CD14-positive monocyte (primary cell): ENCODE measurements at regions not wholly inside any gene's neighbourhood (a gene's known extent, or its start where the extent isn't known, plus 50 kb on each side); places are given as distances from the start of the nearest gene placed in this dataset.
"Not testable (repeated sequence)": the region's sequence is repeated elsewhere in the genome, so short reads cannot be mapped to it uniquely, and the experiment has no call there.

Source experiments
- DNase-seq, 3 donors: peaks; one replicate each; pipeline ENCODE4 v3.0.0-alpha.2; 2011 to 2022
- H2AFZ ChIP-seq: 2 replicates; pipeline ENCODE4 v1.6.0; 2012; ENCODE audit warnings: mild to moderate bottlenecking, low read depth, low read length, inconsistent platforms; ENCODE audit not compliant: insufficient read depth, poor library complexity, severe bottlenecking
- H3K27ac ChIP-seq, 2 donors: 1 replicate in 1 of 2; 2 replicates in 1 of 2; pipeline ENCODE4 v1.5.1; 2012 to 2013; ENCODE audit warnings: low read length in 2 of 2, control low read depth in 1 of 2, inconsistent platforms in 1 of 2, low read depth in 1 of 2, mild to moderate bottlenecking in 1 of 2
- H3K27me3 ChIP-seq, 2 donors: one replicate each; pipeline versions ENCODE4 v1.6.0 to v1.6.1; 2011 to 2013; ENCODE audit warnings: low read length in 2 of 2; ENCODE audit not compliant: control insufficient read depth in 2 of 2, insufficient read depth in 2 of 2
- H3K36me3 ChIP-seq, 2 donors: replicated peaks in 1 of 2; 1 replicate in 1 of 2; 2 replicates in 1 of 2; pipeline versions ENCODE4 v1.5.1 to v1.6.1; 2012 to 2013; ENCODE audit warnings: low read length in 2 of 2, control low read depth in 1 of 2, inconsistent platforms in 1 of 2, mild to moderate bottlenecking in 1 of 2; ENCODE audit not compliant: insufficient read depth in 2 of 2, control insufficient read depth in 1 of 2
- H3K4me1 ChIP-seq, 2 donors: 1 replicate in 1 of 2; 2 replicates in 1 of 2; pipeline versions ENCODE4 v1.5.1 to v1.6.1; 2012 to 2013; ENCODE audit warnings: low read length in 2 of 2, control low read depth in 1 of 2, inconsistent platforms in 1 of 2, mild to moderate bottlenecking in 1 of 2, moderate library complexity in 1 of 2; ENCODE audit not compliant: insufficient read depth in 2 of 2, control insufficient read depth in 1 of 2
- H3K4me2 ChIP-seq: replicated peaks from 2 replicates; pipeline ENCODE3; 2012; ENCODE audit warnings: low read length, moderate library complexity, mild to moderate bottlenecking; ENCODE audit not compliant: poor library complexity, severe bottlenecking; ENCODE audit errors: extremely low read depth
- H3K4me3 ChIP-seq, 3 experiments: fragments of 200-600 bp in 1 of 3; sonication (generic) in 1 of 3; replicated peaks in 1 of 3; 1 replicate in 2 of 3; 2 replicates in 1 of 3; pipeline ENCODE4 v1.5.1; 2011 to 2013; ENCODE audit warnings: low read length in 3 of 3, mild to moderate bottlenecking in 3 of 3, control low read depth in 2 of 3, low read depth in 2 of 3, inconsistent platforms in 1 of 3, moderate library complexity in 1 of 3
- H3K79me2 ChIP-seq: 2 replicates; pipeline ENCODE4 v1.6.0; 2012; ENCODE audit warnings: mild to moderate bottlenecking, control low read depth, inconsistent platforms, low read length, moderate library complexity; ENCODE audit not compliant: insufficient read depth
- H3K9ac ChIP-seq: 2 replicates; pipeline ENCODE4 v1.6.0; 2017; ENCODE audit warnings: low read length, mild to moderate bottlenecking; ENCODE audit not compliant: insufficient read depth, poor library complexity, severe bottlenecking
- H3K9me3 ChIP-seq, 2 donors: replicated peaks in 1 of 2; 1 replicate in 1 of 2; 2 replicates in 1 of 2; pipeline versions ENCODE4 v1.5.1 to v1.6.1; 2012 to 2013; ENCODE audit warnings: low read length in 2 of 2, control low read depth in 1 of 2; ENCODE audit not compliant: control insufficient read depth in 1 of 2, insufficient read depth in 1 of 2
- H4K20me1 ChIP-seq: 2 replicates; pipeline ENCODE4 v1.6.0; 2012; ENCODE audit warnings: mild to moderate bottlenecking, low read length, control low read depth, moderate library complexity; ENCODE audit not compliant: insufficient read depth
- H3K27ac Mint-ChIP-seq, 7 donors: one replicate each; pipeline ENCODE4 v1.8.0; 2020; ENCODE audit warnings: mild to moderate bottlenecking in 7 of 7, mixed read lengths in 7 of 7, moderate library complexity in 6 of 7, inconsistent platforms in 2 of 7
- H3K27me3 Mint-ChIP-seq, 3 donors: one replicate each; pipeline ENCODE4 v1.8.0; 2021 to 2022; ENCODE audit warnings: low read depth in 3 of 3, mild to moderate bottlenecking in 3 of 3, mixed read lengths in 3 of 3, moderate library complexity in 3 of 3, inconsistent platforms in 1 of 3
- H3K36me3 Mint-ChIP-seq, 2 donors: one replicate each; pipeline ENCODE4 v1.8.0; 2020; ENCODE audit warnings: mixed read lengths in 2 of 2, inconsistent platforms in 1 of 2, mild to moderate bottlenecking in 1 of 2
- H3K4me1 Mint-ChIP-seq: one replicate; pipeline ENCODE4 v1.8.0; 2020; ENCODE audit warnings: mild to moderate bottlenecking, mixed read lengths
- H3K4me3 Mint-ChIP-seq, 2 donors: one replicate each; pipeline ENCODE4 v1.8.0; 2020; ENCODE audit warnings: mild to moderate bottlenecking in 2 of 2, mixed read lengths in 2 of 2, moderate library complexity in 1 of 2
- H3K9me3 Mint-ChIP-seq, 7 donors: one replicate each; pipeline ENCODE4 v1.8.0; 2020 to 2022; ENCODE audit warnings: mixed read lengths in 7 of 7, mild to moderate bottlenecking in 6 of 7, moderate library complexity in 6 of 7, inconsistent platforms in 2 of 7
- WGBS: methylation state at CpG from one replicate; pipeline ENCODE4 v1.1.5; 2013; ENCODE audit warnings: missing lambda C conversion rate; ENCODE audit not compliant: insufficient coverage; 5-methylcytosine and 5-hydroxymethylcytosine counted together
- intact Hi-C, 2 donors: fragments of 100-400 bp; cut with micrococcal nuclease; formaldehyde crosslinking; loops; one replicate each; pipeline versions ENCODE4 v1.15.0 to v1.15.1; 2023

- intact Hi-C loops, H3K79me2 ChIP-seq, DNase-seq, H4K20me1 ChIP-seq, H3K36me3 Mint-ChIP-seq, H3K27me3 ChIP-seq, H2AFZ ChIP-seq, H3K9me3 ChIP-seq, H3K9me3 Mint-ChIP-seq, H3K4me1 Mint-ChIP-seq, H3K4me3 Mint-ChIP-seq, H3K4me2 ChIP-seq, H3K27ac Mint-ChIP-seq, H3K4me3 ChIP-seq, H3K27me3 Mint-ChIP-seq, H3K27ac ChIP-seq, H3K9ac ChIP-seq, H3K36me3 ChIP-seq, H3K4me1 ChIP-seq: not testable (repeated sequence)
- no CpG with 5 or more reads among the region's 14 CpGs for WGBS
Measured at GRCh38 chr2:89584046-89584445, 892.6 kb downstream of the RPIA start.

- H3K9me3 Mint-ChIP-seq, H3K36me3 ChIP-seq, intact Hi-C loops, H4K20me1 ChIP-seq, H3K27ac ChIP-seq, H3K27me3 ChIP-seq, H3K79me2 ChIP-seq, H3K36me3 Mint-ChIP-seq, H3K4me1 Mint-ChIP-seq, H3K27me3 Mint-ChIP-seq, H3K4me1 ChIP-seq, H3K9me3 ChIP-seq, H3K9ac ChIP-seq, H3K27ac Mint-ChIP-seq, DNase-seq, H3K4me2 ChIP-seq: not testable (repeated sequence)
- Histone ChIP-seq H3K4me3 (peak overlapping the region in 1 of 3 experiments; percentile 51), H2AFZ (peak overlapping the region; percentile 43)
- peak overlapping the region in 1 of 2 donors; percentile 77 for H3K4me3 Mint-ChIP-seq
- no CpG with 5 or more reads among the region's 21 CpGs for WGBS
Measured at GRCh38 chr2:89584868-89585557, 893.5 kb downstream of the RPIA start.

GRCh38 chr2:89585558-89585920 lies 894.1 kb downstream of the RPIA start:
- not testable (repeated sequence) for H3K27ac Mint-ChIP-seq, DNase-seq, H3K27me3 Mint-ChIP-seq

GRCh38 chr2:89599843-89600242 lies 908.4 kb downstream of the RPIA start:
- H3K9me3 Mint-ChIP-seq, H3K36me3 Mint-ChIP-seq, H3K27ac ChIP-seq, H3K27me3 Mint-ChIP-seq, H2AFZ ChIP-seq, H3K27me3 ChIP-seq, intact Hi-C loops, H4K20me1 ChIP-seq, DNase-seq, H3K4me1 ChIP-seq, H3K79me2 ChIP-seq, H3K36me3 ChIP-seq, H3K4me3 ChIP-seq, H3K27ac Mint-ChIP-seq, H3K4me2 ChIP-seq, H3K9ac ChIP-seq, H3K4me1 Mint-ChIP-seq, H3K9me3 ChIP-seq, H3K4me3 Mint-ChIP-seq: not testable (repeated sequence)
- 84% methylated on average over 3 of the region's 4 CpGs for WGBS

More at GRCh38 chr2:89585558-89585920, 894.1 kb downstream of the RPIA start:
- H3K4me3 ChIP-seq, result peak overlapping the region in 2 of 3 experiments; percentile 12 to 51
- peak overlapping the region; percentile 43 for H2AFZ ChIP-seq
- H3K27ac ChIP-seq, H3K79me2 ChIP-seq, H3K9me3 ChIP-seq, H3K36me3 Mint-ChIP-seq, H3K4me1 Mint-ChIP-seq, H3K27me3 ChIP-seq, H4K20me1 ChIP-seq, H3K4me1 ChIP-seq, H3K9me3 Mint-ChIP-seq, H3K9ac ChIP-seq, H3K36me3 ChIP-seq, H3K4me2 ChIP-seq, intact Hi-C loops: not testable (repeated sequence)
- WGBS, result 3% methylated on average over 15 of the region's 34 CpGs
- peak overlapping the region; percentile 77 to 80 for H3K4me3 Mint-ChIP-seq
